Ishikawa (cell line): ENCODE measurements at regions not wholly inside any gene's neighbourhood (a gene's known extent, or its start where the extent isn't known, plus 50 kb on each side); places are given as distances from the start of the nearest gene placed in this dataset.

Experiments used
- CEBPB ChIP-seq: IDR thresholded peaks from 2 replicates; pipeline ENCODE4 v1.6.1; 2012
- CREB1 ChIP-seq: IDR thresholded peaks from 2 replicates; pipeline ENCODE4 v1.6.1; 2012; ENCODE audit warnings: low read depth
- EGR1 ChIP-seq: IDR thresholded peaks from 2 replicates; pipeline ENCODE4 v1.6.1; 2012
- EP300 ChIP-seq: IDR thresholded peaks from 2 replicates; pipeline ENCODE4 v1.6.1; 2012; ENCODE audit warnings: borderline replicate concordance
- FOXM1 ChIP-seq: IDR thresholded peaks from 2 replicates; pipeline ENCODE4 v1.6.1; 2012; ENCODE audit warnings: low read depth, borderline replicate concordance
- MAX ChIP-seq: IDR thresholded peaks from 2 replicates; pipeline ENCODE4 v1.6.1; 2012
- NFIC ChIP-seq: IDR thresholded peaks from 2 replicates; pipeline ENCODE4 v1.6.1; 2012
- RAD21 ChIP-seq: IDR thresholded peaks from 2 replicates; pipeline ENCODE4 v1.6.1; 2012; ENCODE audit warnings: low read depth
- TAF1 ChIP-seq: IDR thresholded peaks from 2 replicates; pipeline ENCODE4 v1.6.1; 2012; ENCODE audit warnings: low read depth, mild to moderate bottlenecking
- TCF12 ChIP-seq: IDR thresholded peaks from 2 replicates; pipeline ENCODE4 v1.6.1; 2012; ENCODE audit warnings: low read depth
- TEAD4 ChIP-seq: IDR thresholded peaks from 2 replicates; pipeline ENCODE4 v1.6.1; 2012
- YY1 ChIP-seq: IDR thresholded peaks from 2 replicates; pipeline ENCODE4 v1.6.1; 2012; ENCODE audit warnings: low read depth
- ZBTB7A ChIP-seq: IDR thresholded peaks from 2 replicates; pipeline ENCODE4 v1.6.1; 2012; ENCODE audit warnings: low read depth
- TF ChIP-seq, protein P1 (sequence below): IDR thresholded peaks from 2 replicates; pipeline ENCODE4 v1.6.1; 2012; ENCODE audit warnings: low read depth, mild to moderate bottlenecking
- TF ChIP-seq, protein P2 (sequence below): IDR thresholded peaks from 2 replicates; pipeline ENCODE4 v1.6.1; 2012

- TF ChIP-seq EGR1 (no peak), FOXM1 (no peak), YY1 (no peak), TEAD4 (no peak), CREB1 (no peak), TCF12 (no peak), TAF1 (no peak), RAD21 (no peak), CEBPB (no peak), NFIC (no peak), EP300 (no peak), MAX (no peak)
- TF ChIP-seq, protein P1, sequence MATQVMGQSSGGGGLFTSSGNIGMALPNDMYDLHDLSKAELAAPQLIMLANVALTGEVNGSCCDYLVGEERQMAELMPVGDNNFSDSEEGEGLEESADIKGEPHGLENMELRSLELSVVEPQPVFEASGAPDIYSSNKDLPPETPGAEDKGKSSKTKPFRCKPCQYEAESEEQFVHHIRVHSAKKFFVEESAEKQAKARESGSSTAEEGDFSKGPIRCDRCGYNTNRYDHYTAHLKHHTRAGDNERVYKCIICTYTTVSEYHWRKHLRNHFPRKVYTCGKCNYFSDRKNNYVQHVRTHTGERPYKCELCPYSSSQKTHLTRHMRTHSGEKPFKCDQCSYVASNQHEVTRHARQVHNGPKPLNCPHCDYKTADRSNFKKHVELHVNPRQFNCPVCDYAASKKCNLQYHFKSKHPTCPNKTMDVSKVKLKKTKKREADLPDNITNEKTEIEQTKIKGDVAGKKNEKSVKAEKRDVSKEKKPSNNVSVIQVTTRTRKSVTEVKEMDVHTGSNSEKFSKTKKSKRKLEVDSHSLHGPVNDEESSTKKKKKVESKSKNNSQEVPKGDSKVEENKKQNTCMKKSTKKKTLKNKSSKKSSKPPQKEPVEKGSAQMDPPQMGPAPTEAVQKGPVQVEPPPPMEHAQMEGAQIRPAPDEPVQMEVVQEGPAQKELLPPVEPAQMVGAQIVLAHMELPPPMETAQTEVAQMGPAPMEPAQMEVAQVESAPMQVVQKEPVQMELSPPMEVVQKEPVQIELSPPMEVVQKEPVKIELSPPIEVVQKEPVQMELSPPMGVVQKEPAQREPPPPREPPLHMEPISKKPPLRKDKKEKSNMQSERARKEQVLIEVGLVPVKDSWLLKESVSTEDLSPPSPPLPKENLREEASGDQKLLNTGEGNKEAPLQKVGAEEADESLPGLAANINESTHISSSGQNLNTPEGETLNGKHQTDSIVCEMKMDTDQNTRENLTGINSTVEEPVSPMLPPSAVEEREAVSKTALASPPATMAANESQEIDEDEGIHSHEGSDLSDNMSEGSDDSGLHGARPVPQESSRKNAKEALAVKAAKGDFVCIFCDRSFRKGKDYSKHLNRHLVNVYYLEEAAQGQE: no peak
Observed at GRCh38 chrX:25389266-25389665, 373.5 kb upstream of the ARX start.

- TF ChIP-seq MAX: no peak
- no peak for TF ChIP-seq CEBPB
Observed at GRCh38 chrX:25383196-25383595, 367.4 kb upstream of the ARX start.

GRCh38 chrX:25356456-25356855 is 340.7 kb upstream of the ARX start:
- TF ChIP-seq EP300: no peak
- no peak for TF ChIP-seq RAD21
- no peak for TF ChIP-seq NFIC
- no peak for TF ChIP-seq YY1
- TF ChIP-seq TCF12: no peak
- no peak for TF ChIP-seq ZBTB7A
- no peak for TF ChIP-seq CEBPB
- no peak for TF ChIP-seq EGR1
- TF ChIP-seq, protein P1: no peak
- no peak for TF ChIP-seq TEAD4
- no peak for TF ChIP-seq MAX
- TF ChIP-seq CREB1: no peak
- no peak for TF ChIP-seq TAF1
- TF ChIP-seq, protein P2, sequence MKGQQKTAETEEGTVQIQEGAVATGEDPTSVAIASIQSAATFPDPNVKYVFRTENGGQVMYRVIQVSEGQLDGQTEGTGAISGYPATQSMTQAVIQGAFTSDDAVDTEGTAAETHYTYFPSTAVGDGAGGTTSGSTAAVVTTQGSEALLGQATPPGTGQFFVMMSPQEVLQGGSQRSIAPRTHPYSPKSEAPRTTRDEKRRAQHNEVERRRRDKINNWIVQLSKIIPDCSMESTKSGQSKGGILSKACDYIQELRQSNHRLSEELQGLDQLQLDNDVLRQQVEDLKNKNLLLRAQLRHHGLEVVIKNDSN: no peak
- no peak for TF ChIP-seq FOXM1

GRCh38 chrX:25344161-25344936 is 328.6 kb upstream of the ARX start:
- TF ChIP-seq CEBPB (no peak), TAF1 (no peak), RAD21 (no peak), MAX (no peak), ZBTB7A (no peak), FOXM1 (no peak), TCF12 (no peak)
- TF ChIP-seq, protein P1: no peak

DNA sequence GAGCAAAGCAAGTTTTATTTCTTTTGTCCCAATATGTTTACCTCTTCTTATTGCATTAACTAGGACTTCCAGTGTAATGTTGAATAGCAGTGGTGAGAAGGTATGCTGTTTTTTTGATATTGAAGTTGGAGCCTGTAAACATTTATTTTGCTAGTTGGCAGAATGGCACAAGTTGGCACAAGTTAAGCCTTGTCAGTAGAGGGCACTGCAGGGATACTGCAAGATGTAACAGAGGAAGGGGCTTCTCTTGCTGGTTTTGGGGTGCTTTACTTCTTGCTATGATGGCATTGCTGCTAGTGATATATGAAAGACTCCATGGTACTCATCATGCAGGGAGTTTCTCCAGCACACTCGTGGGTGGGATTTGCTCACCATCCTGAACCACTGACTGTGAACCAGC is 327.3 kb upstream of the ARX start:
- TF ChIP-seq TAF1: no peak
- TF ChIP-seq EGR1: no peak
- no peak for TF ChIP-seq CEBPB
- TF ChIP-seq, protein P2: no peak
- no peak for TF ChIP-seq RAD21
